GM21381 (cell line): ENCODE measurements at regions not wholly inside any gene's neighbourhood (a gene's known extent, or its start where the extent isn't known, plus 50 kb on each side); places are given as distances from the start of the nearest gene placed in this dataset.
"Not testable (repeated sequence)": the region's sequence is repeated elsewhere in the genome, so short reads cannot be mapped to it uniquely, and the experiment has no call there.

ENCODE experiments used
- ATAC-seq: cut with Tn5 transposase; IDR thresholded peaks from one replicate; pipeline ENCODE4 v1.9.1; 2021; ENCODE audit warnings: mild to moderate bottlenecking, moderate library complexity; ENCODE audit not compliant: unreplicated experiment

GRCh38 chr3:153785901-153786300 lies 335.3 kb upstream of the ARHGEF26 start:
- no peak for ATAC-seq

DNA sequence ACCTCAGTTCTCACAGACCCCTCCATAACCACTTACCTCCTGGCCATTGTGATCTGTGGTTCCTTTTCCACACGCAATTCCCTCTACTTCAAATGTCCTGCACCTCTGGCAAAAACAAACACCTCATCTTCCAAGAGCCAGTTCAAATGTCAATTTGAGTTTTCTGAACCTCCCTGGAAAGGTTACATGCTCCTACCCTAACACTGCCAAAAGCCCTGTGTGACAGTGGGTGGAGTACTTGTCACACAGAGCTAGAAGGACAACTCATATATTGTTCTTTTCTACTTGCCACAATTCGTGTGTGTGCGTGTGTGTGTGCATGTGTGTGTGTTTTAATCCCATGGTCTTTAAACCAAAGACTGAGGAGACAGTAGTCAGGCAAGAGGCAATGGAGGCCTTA lies 331.8 kb upstream of the ARHGEF26 start:
- no peak for ATAC-seq

DNA sequence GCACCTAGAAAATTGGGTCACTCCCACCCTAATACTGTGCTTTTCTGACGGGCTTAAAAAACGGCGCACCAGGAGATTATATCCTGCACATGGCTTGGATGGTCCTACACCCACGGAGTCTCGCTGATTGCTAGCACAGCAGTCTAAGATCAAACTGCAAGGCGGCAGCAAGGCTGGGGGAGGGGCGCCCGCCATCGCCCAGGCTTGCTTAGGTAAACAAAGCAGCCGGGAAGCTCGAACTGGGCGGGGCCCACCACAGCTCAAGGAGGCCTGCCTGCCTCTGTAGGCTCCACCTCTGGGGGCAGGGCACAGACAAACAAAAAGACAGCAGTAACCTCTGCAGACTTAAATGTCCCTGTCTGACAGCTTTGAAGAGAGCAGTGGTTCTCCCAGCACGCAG lies 324.1 kb upstream of the ARHGEF26 start:
- ATAC-seq, result not testable (repeated sequence)

DNA sequence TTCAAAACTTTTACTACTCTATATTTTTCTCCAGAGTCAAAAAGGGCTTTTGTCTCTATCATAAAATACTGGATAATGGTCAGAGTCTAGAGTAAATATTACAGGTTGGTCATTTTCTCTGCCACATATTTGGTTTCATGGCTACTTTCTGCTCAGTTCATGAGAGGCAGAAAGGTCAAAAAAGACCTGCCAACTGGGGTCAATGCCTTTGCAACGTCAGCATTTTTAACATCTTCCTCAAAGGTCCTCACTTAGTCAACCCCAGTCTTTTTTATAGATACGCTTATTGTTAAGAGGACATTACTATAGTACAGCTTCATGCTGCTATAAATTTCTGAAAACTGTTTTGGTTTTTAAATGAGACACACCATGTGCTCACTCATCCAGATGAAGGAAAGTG lies 312.1 kb upstream of the ARHGEF26 start:
- ATAC-seq, result no peak

DNA sequence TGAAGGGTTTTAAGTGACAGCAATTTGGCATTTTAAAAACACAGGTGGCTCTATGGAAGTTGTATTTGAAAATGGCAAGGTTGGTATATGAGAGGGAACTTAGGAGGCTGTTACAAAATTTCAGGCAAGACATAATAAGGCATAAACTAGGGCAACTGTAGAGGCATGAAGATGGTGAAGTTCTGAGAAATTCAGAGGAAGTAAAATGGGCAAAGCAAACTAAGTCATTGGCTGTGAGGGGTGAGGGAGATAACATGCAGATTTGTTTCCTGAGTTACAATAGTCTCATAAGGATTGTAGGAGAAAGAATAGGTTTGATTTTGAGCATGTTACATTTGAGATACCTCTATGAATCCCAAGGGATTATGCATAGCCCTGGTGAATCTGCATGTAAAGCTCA lies 302.9 kb upstream of the ARHGEF26 start:
- ATAC-seq, result no peak

DNA sequence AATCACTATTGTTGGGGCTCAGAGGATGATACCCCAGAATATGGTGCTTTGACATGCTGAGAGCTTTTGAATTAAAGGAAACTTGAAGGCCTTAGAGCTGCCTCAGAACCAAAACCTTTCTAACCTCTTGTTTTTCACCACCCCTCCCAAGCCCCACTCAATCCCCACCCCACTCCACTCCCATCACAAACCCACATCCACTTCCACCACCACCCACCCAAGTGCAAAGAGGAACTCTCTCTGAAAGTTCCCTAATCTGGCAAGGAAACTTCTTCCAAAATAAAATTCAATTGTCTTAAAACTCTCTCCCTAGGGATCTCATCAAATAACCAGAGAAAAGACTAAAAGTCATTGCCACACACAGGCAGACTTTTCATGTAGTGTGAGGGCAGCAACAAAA lies 301.2 kb upstream of the ARHGEF26 start:
- no peak for ATAC-seq

- not testable (repeated sequence) for ATAC-seq
Measured at GRCh38 chr3:153828346-153828745, 292.8 kb upstream of the ARHGEF26 start.

GRCh38 chr3:153829606-153830170 lies 291.5 kb upstream of the ARHGEF26 start:
- ATAC-seq, result no peak

DNA sequence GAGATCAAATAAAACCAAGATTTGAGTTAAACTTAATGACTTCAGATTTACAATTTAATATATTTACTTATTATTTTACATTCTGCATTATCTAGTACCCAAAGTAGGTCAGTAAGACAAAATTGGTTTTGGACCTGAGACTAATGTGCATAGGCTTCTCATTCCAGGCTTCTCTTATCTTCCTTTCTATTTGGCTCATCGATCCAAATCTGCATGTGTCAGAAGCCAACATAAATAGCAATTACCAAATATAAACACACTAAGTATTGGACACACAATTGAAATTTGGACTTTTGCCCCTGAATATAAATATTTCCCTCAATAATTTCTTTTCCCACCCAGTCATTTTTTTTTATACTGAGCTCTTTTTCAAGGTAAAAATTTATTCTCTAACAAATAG lies 290.6 kb upstream of the ARHGEF26 start:
- ATAC-seq, result no peak

DNA sequence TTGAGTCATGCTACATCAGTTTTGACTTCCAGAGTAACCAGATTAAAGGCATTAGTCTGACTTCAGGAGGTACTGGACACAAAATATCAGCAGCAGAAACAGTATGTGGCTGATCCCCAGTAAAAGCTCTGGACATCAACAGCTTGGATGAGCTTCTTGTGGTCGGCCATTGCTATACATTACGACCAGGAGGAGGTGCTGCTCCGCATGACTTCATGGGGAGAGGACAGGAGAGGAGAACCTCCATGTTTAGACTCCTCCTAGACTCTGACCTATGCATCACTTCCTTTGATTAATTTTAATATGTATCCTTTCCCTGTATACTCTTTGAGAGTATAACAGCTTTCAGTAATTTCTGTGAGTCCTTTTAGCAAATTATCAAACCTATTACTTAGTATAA lies 285.6 kb upstream of the ARHGEF26 start:
- ATAC-seq, result peak; percentile 60

DNA sequence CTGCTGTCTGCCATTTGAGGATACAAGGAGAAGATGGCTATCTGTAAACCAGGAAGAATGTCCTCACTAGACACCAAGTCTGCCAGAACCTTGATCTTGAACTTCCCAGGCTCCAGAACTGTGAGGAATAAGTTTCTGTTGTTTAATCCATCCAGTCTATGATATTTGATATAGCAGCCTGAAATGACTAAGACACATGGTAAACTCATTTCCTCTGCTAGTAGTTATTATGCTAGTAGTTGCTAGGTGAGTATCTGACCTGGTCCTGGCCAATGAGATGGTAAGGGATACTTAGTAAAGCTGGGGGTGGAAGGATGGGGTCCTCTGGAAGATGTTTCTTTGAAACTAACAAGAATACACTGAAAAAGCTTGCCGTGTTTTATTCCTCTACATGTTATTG lies 280.7 kb upstream of the ARHGEF26 start:
- ATAC-seq, result no peak

GRCh38 chr3:153843994-153844393 lies 277.2 kb upstream of the ARHGEF26 start:
- no peak for ATAC-seq

- no peak for ATAC-seq
Measured at GRCh38 chr3:153845311-153845710, 275.9 kb upstream of the ARHGEF26 start.

DNA sequence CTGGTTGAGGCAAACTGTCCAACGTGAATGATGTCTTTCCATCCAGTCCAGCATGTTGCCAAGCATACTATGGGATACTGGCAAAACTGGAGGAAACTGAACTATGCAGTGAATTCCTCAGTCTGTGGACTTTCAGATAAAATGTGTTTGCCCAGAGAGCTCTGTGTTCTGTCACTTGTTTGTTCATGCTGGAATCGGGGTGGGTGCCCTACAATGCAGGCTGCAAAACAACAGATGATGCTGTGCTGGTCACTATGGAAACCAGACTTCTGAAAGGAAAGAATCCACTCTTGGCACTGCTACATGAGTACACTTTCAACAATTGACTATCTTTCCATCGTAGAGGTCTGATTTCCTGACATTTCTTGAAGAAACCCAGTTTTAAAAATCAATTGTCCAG lies 272.5 kb upstream of the ARHGEF26 start:
- ATAC-seq, result no peak

DNA sequence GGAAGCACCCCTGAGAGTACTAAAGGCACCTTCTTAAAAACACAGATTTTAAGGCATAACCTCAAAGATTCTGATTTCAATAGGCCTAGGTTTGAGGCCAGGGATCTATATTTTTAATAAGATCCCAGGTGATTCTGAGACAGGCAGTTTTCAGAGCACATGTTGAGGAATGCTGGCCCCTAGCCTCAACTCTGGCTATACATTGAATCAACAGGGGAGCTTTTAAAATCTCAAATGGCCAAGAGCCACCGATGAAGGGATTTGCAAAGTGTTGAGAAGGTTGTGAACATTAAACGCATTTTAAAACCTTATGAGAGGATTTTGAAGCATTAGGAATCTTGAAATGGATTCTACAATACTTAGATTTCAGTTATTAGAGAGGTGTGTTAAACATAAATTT lies 268.8 kb upstream of the ARHGEF26 start:
- ATAC-seq, result no peak

GRCh38 chr3:153853163-153853562 lies 268.0 kb upstream of the ARHGEF26 start:
- no peak for ATAC-seq

GRCh38 chr3:153855772-153856171 lies 265.4 kb upstream of the ARHGEF26 start:
- ATAC-seq, result peak; percentile 65

GRCh38 chr3:153856932-153857331 lies 264.3 kb upstream of the ARHGEF26 start:
- ATAC-seq, result no peak

DNA sequence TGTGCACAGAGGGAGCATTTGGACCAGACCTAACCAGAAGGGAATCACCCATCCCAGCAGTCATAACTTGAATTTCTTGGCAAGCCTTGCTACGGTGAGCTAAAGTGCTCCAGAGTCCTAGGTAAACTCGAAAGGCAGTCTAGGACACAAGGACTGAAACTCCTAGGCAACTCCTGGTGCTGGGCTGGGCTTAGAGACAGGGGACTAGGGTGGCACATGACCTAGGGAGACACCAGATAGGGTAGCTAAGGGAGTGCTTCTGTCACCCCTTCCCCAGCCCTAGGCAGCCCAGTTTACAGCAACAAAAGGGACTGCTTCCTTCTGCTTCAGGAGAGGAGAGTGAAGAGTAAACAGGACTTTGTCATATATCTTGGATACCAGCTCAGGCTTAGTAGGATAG lies 256.4 kb upstream of the ARHGEF26 start:
- no peak for ATAC-seq

DNA sequence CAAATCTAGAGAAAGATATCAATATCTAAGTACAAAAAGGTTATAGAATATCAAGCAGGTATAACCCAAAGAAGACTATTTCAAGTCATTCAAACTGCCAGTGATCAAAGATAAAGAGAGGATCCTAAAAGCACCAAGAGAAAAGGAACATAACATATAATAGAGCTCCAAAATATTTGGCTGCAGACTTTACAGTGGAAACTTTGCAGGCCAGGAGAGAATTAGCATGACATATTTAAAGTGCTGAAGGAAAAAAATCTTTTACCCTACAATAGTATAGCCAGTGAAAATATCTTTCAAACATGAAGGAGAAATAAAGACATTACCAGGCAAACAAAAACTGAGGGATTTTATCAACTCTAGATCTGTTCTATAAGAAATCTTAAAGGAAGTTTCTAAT lies 254.3 kb upstream of the ARHGEF26 start:
- ATAC-seq, result no peak

DNA sequence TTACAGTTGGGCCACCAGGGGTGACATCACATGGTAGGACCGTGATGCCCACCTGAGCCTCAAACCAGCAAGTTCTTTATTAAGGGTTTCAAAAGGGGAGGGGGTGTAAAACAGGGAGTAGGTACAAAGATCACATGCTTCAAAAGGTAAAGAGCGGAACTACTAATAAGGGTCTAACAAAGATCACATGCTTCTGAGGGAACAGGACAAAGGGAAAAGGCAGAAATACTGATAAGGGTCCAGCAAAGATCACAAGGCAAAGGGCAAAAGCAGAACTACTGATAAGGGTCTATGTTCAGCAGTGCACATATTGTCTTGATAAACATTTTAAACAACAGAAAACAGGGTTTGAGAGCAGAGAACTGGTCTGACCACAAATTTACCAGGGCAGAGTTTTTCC lies 246.8 kb upstream of the ARHGEF26 start:
- not testable (repeated sequence) for ATAC-seq

GRCh38 chr3:153880493-153880892 lies 240.7 kb upstream of the ARHGEF26 start:
- no peak for ATAC-seq

GRCh38 chr3:153881201-153881600 lies 240.0 kb upstream of the ARHGEF26 start:
- ATAC-seq, result no peak

- no peak for ATAC-seq
Measured at GRCh38 chr3:153885359-153885758, 235.8 kb upstream of the ARHGEF26 start.
